H9 (cell line): ENCODE measurements at regions not wholly inside any gene's neighbourhood (a gene's known extent, or its start where the extent isn't known, plus 50 kb on each side); places are given as distances from the start of the nearest gene placed in this dataset.

Source experiments
- DNase-seq: peaks from one replicate; pipeline ENCODE4 v3.0.0-alpha.2; 2017
- H2AFZ ChIP-seq: one replicate; pipeline ENCODE4 v1.6.1; 2013; ENCODE audit warnings: mild to moderate bottlenecking, low read length, control low read depth, moderate library complexity
- H2AK5ac ChIP-seq: 2 replicates; pipeline ENCODE4 v1.6.1; 2013; ENCODE audit warnings: low read length, control low read depth, mixed read lengths; ENCODE audit not compliant: insufficient read length
- H2BK120ac ChIP-seq: one replicate; pipeline ENCODE4 v1.6.1; 2013; ENCODE audit warnings: low read depth, mild to moderate bottlenecking, low read length, control low read depth, inconsistent platforms; ENCODE audit not compliant: poor library complexity, severe bottlenecking
- H2BK12ac ChIP-seq: 2 replicates; pipeline ENCODE4 v1.6.1; 2013; ENCODE audit warnings: low read length, control low read depth, mixed read lengths, low read depth; ENCODE audit not compliant: insufficient read length
- H2BK15ac ChIP-seq: 2 replicates; pipeline ENCODE4 v1.6.1; 2013; ENCODE audit warnings: low read depth, low read length, control low read depth
- H2BK20ac ChIP-seq: one replicate; pipeline ENCODE4 v1.6.1; 2013; ENCODE audit warnings: low read depth, mild to moderate bottlenecking, low read length, control low read depth, inconsistent platforms; ENCODE audit not compliant: poor library complexity, severe bottlenecking
- H2BK5ac ChIP-seq: 2 replicates; pipeline ENCODE4 v1.6.1; 2013; ENCODE audit warnings: low read length, control low read depth, mixed read lengths; ENCODE audit not compliant: insufficient read length
- H3K14ac ChIP-seq: 2 replicates; pipeline ENCODE4 v1.6.1; 2013; ENCODE audit warnings: low read length, control low read depth; ENCODE audit not compliant: insufficient read depth
- H3K18ac ChIP-seq: 2 replicates; pipeline ENCODE4 v1.6.1; 2013; ENCODE audit warnings: low read depth, mild to moderate bottlenecking, mixed read lengths, low read length, control low read depth; ENCODE audit not compliant: insufficient read length
- H3K23ac ChIP-seq: 2 replicates; pipeline ENCODE4 v1.6.1; 2013; ENCODE audit warnings: low read length, control low read depth, mixed read lengths, low read depth; ENCODE audit not compliant: insufficient read length
- H3K23me2 ChIP-seq: 2 replicates; pipeline ENCODE4 v1.6.1; 2013; ENCODE audit warnings: low read depth, mild to moderate bottlenecking, mixed read lengths, low read length, control low read depth; ENCODE audit not compliant: insufficient read length, poor library complexity, severe bottlenecking
- H3K27ac ChIP-seq: 2 replicates; pipeline ENCODE4 v1.5.1; 2013; ENCODE audit warnings: low read length, control low read depth, mixed read lengths, low read depth; ENCODE audit not compliant: insufficient read length
- H3K27me3 ChIP-seq: 2 replicates; pipeline ENCODE4 v1.6.1; 2013; ENCODE audit warnings: low read length, control low read depth, inconsistent platforms; ENCODE audit not compliant: insufficient read depth
- H3K4ac ChIP-seq: 2 replicates; pipeline ENCODE4 v1.6.1; 2013; ENCODE audit warnings: low read depth, mild to moderate bottlenecking, control low read depth, inconsistent platforms, low read length, moderate library complexity
- H3K4me1 ChIP-seq: 2 replicates; pipeline ENCODE4 v1.6.1; 2013; ENCODE audit warnings: low read length, control low read depth, inconsistent platforms; ENCODE audit not compliant: insufficient read depth
- H3K4me2 ChIP-seq: 2 replicates; pipeline ENCODE4 v1.6.1; 2013; ENCODE audit warnings: low read length, control low read depth, mixed read lengths; ENCODE audit not compliant: insufficient read length, insufficient read depth
- H3K56ac ChIP-seq: 2 replicates; pipeline ENCODE4 v1.6.1; 2013; ENCODE audit warnings: low read depth, mild to moderate bottlenecking, mixed read lengths, low read length, control low read depth; ENCODE audit not compliant: insufficient read length
- H3K79me1 ChIP-seq: 2 replicates; pipeline ENCODE4 v1.6.1; 2013; ENCODE audit warnings: low read depth, mild to moderate bottlenecking, moderate library complexity, low read length, control low read depth, inconsistent platforms; ENCODE audit not compliant: insufficient read depth, poor library complexity, severe bottlenecking
- H3K79me2 ChIP-seq: 2 replicates; pipeline ENCODE4 v1.6.1; 2013; ENCODE audit warnings: low read length, control low read depth, inconsistent platforms; ENCODE audit not compliant: insufficient read depth
- H3K9ac ChIP-seq: 2 replicates; pipeline ENCODE4 v1.6.1; 2013; ENCODE audit warnings: low read length, control low read depth, mixed read lengths; ENCODE audit not compliant: insufficient read length; ENCODE audit errors: extremely low read depth
- H3K9me3 ChIP-seq: one replicate; pipeline ENCODE4 v1.6.1; 2013; ENCODE audit warnings: low read depth, low read length, inconsistent platforms; ENCODE audit not compliant: control insufficient read depth
- H3T11ph ChIP-seq: one replicate; pipeline ENCODE4 v1.6.1; 2013; ENCODE audit warnings: mild to moderate bottlenecking, low read length, control low read depth, inconsistent platforms
- H4K20me1 ChIP-seq: one replicate; pipeline ENCODE4 v1.6.1; 2013; ENCODE audit not compliant: control insufficient read depth, insufficient read length, insufficient read depth
- H4K5ac ChIP-seq: 2 replicates; pipeline ENCODE4 v1.6.1; 2013; ENCODE audit warnings: low read depth, mild to moderate bottlenecking, mixed read lengths, low read length, control low read depth; ENCODE audit not compliant: insufficient read length
- H4K8ac ChIP-seq: replicated peaks from 2 replicates; pipeline ENCODE4 v1.6.1; 2013; ENCODE audit warnings: low read length, control low read depth, mixed read lengths, low read depth; ENCODE audit not compliant: insufficient read length
- H4K91ac ChIP-seq: 2 replicates; pipeline ENCODE4 v1.6.1; 2013; ENCODE audit warnings: low read depth, mild to moderate bottlenecking, moderate library complexity, mixed read lengths, low read length, control low read depth; ENCODE audit not compliant: insufficient read length
- H3K27ac Mint-ChIP-seq, 3 experiments: 2 replicates in 2 of 3; 3 replicates in 1 of 3; pipeline ENCODE4 v1.8.0; 2020 to 2021; ENCODE audit warnings: mixed read lengths in 3 of 3, mild to moderate bottlenecking in 1 of 3, moderate library complexity in 1 of 3
- H3K27me3 Mint-ChIP-seq: 2 replicates; pipeline ENCODE4 v1.8.0; 2021; ENCODE audit warnings: low read depth, mild to moderate bottlenecking, moderate library complexity, mixed read lengths
- H3K36me3 Mint-ChIP-seq, 3 experiments: 2 replicates in 2 of 3; 3 replicates in 1 of 3; pipeline ENCODE4 v1.8.0; 2020 to 2021; ENCODE audit warnings: low read depth in 3 of 3, mixed read lengths in 3 of 3; ENCODE audit not compliant: insufficient read depth in 1 of 3
- H3K4me1 Mint-ChIP-seq, 2 experiments: 2 replicates each; pipeline ENCODE4 v1.8.0; 2020; ENCODE audit warnings: mixed read lengths in 2 of 2
- H3K4me3 Mint-ChIP-seq, 2 experiments: 2 replicates in 1 of 2; 3 replicates in 1 of 2; pipeline ENCODE4 v1.8.0; 2020 to 2021; ENCODE audit warnings: mild to moderate bottlenecking in 2 of 2, mixed read lengths in 2 of 2, moderate library complexity in 1 of 2
- H3K9me3 Mint-ChIP-seq, 2 experiments: 2 replicates in 1 of 2; 3 replicates in 1 of 2; pipeline ENCODE4 v1.8.0; 2020; ENCODE audit warnings: mild to moderate bottlenecking in 2 of 2, mixed read lengths in 2 of 2, moderate library complexity in 1 of 2
- CTCF ChIP-seq: fragments of 200-600 bp; sonication (generic); conservative IDR thresholded peaks from 3 replicates; pipeline ENCODE4 v1.8.0; 2021; ENCODE audit warnings: antibody characterized with exemption, mild to moderate bottlenecking
- WGBS: extraction: QIAGEN DNeasy Blood & Tissue Kit; methylation state at CpG from one replicate; pipeline ENCODE4 v1.1.7; 2013; ENCODE audit warnings: missing lambda C conversion rate, low lambda C conversion rate, mixed read lengths; ENCODE audit not compliant: insufficient read length; ENCODE audit errors: extremely low coverage; 5-methylcytosine and 5-hydroxymethylcytosine counted together

GRCh38 chr1:30525971-30526651 lies 197.3 kb downstream of the MATN1 start:
- no peak overlapping the region for H3K56ac ChIP-seq
- no peak overlapping the region for H2AK5ac ChIP-seq
- no peaks in the 10 kb centered on the region for H4K20me1 ChIP-seq
- H3K27me3 Mint-ChIP-seq = peaks cover 7% of the 10 kb centered on the region
- H3K79me2 ChIP-seq = no peaks in the 10 kb centered on the region
- no peak overlapping the region for H3K4ac ChIP-seq
- peaks cover 7 to 19% of the 10 kb centered on the region in 2 experiments for H3K4me1 Mint-ChIP-seq
- 0 out of 2 replicates have a peak overlapping the region, but pooled peaks have one; percentile 53 for H3K14ac ChIP-seq
- H2BK120ac ChIP-seq = no peak overlapping the region
- no peak overlapping the region for H3K4me2 ChIP-seq
- H4K8ac ChIP-seq = no peak overlapping the region
- no peaks in the 10 kb centered on the region for H3K79me1 ChIP-seq
- H2BK5ac ChIP-seq = no peak overlapping the region
- DNase-seq = no peak
- no peaks in the 10 kb centered on the region for H3K9me3 ChIP-seq
- H4K5ac ChIP-seq = no peak overlapping the region
- no peak overlapping the region for H3K9ac ChIP-seq
- no peak overlapping the region for H3K18ac ChIP-seq
- no peaks in the 10 kb centered on the region for H3K27me3 ChIP-seq
- no peak overlapping the region for H4K91ac ChIP-seq
- H3K27ac ChIP-seq = no peak overlapping the region
- no peaks in the 10 kb centered on the region for H3K36me3 Mint-ChIP-seq
- no peak overlapping the region for H3T11ph ChIP-seq
- H3K4me3 Mint-ChIP-seq = no peak overlapping the region
- H2BK15ac ChIP-seq = no peak overlapping the region
- no peaks in the 10 kb centered on the region for H3K4me1 ChIP-seq
- no peak overlapping the region for H2AFZ ChIP-seq
- WGBS = no CpG with 5 or more reads among the region's 10 CpGs
- no peak overlapping the region for H2BK12ac ChIP-seq
- no peak overlapping the region; a peak in 1 of 7 replicates for H3K27ac Mint-ChIP-seq
- no peaks in the 10 kb centered on the region for H3K23me2 ChIP-seq
- H3K9me3 Mint-ChIP-seq = no peaks in the 10 kb centered on the region
- H3K23ac ChIP-seq = no peak overlapping the region
- no peak for TF ChIP-seq CTCF
- no peak overlapping the region for H2BK20ac ChIP-seq
